GM19099 (cell line): ENCODE measurements at regions not wholly inside any gene's neighbourhood (a gene's known extent, or its start where the extent isn't known, plus 50 kb on each side); places are given as distances from the start of the nearest gene placed in this dataset.

Source experiments
- POLR2A ChIP-seq: IDR thresholded peaks from 3 replicates; pipeline ENCODE4 v1.6.1; 2011; ENCODE audit warnings: low read depth; ENCODE audit not compliant: insufficient read length; ENCODE audit errors: extremely low read depth

GRCh38 chr3:182710557-182711157, 82.6 kb upstream of the ATP11B start:
- no peak for TF ChIP-seq POLR2A

GRCh38 chr3:182711261-182711683, 82.0 kb upstream of the ATP11B start:
- TF ChIP-seq POLR2A, result no peak

GRCh38 chr3:182711853-182712252, 81.5 kb upstream of the ATP11B start:
- TF ChIP-seq POLR2A, result no peak

- no peak for TF ChIP-seq POLR2A
These were observed 80.2 kb upstream of the ATP11B start for GRCh38 chr3:182713111-182713510.

- TF ChIP-seq POLR2A, result no peak
These were observed 79.4 kb upstream of the ATP11B start for GRCh38 chr3:182713743-182714517.

GRCh38 chr3:182715006-182715405, 78.3 kb upstream of the ATP11B start:
- no peak for TF ChIP-seq POLR2A

- TF ChIP-seq POLR2A, result no peak
These were observed 77.1 kb upstream of the ATP11B start for GRCh38 chr3:182716114-182716688.

GRCh38 chr3:182717216-182717615, 76.1 kb upstream of the ATP11B start:
- TF ChIP-seq POLR2A, result no peak

- no peak for TF ChIP-seq POLR2A
These were observed 70.4 kb upstream of the ATP11B start for GRCh38 chr3:182722907-182723306.

- no peak for TF ChIP-seq POLR2A
These were observed 69.7 kb upstream of the ATP11B start for GRCh38 chr3:182723596-182723995.

- no peak for TF ChIP-seq POLR2A
These were observed 67.7 kb upstream of the ATP11B start for GRCh38 chr3:182725372-182726251.

- no peak for TF ChIP-seq POLR2A
These were observed 66.8 kb upstream of the ATP11B start for GRCh38 chr3:182726258-182727142.

- TF ChIP-seq POLR2A, result no peak
These were observed 65.1 kb upstream of the ATP11B start for GRCh38 chr3:182728238-182728637.
